ENCODE measurements at regions not wholly inside any gene's neighbourhood (a gene's known extent, or its start where the extent isn't known, plus 50 kb on each side); places are given as distances from the start of the nearest gene placed in this dataset.
"Not testable (repeated sequence)": the region's sequence is repeated elsewhere in the genome, so short reads cannot be mapped to it uniquely, and the experiment has no call there.

- DNase-seq = peak; percentile 17
- in situ Hi-C loops (cut with MboI; ENCODE audit: low pct_unique_long_range_greater_than_20kb, low sequenced_read_pairs) = not testable (repeated sequence)
Observed at GRCh38 chr2:111346018-111346930, 225.6 kb downstream of the BCL2L11 start.

GRCh38 chr2:111347695-111348094, 227.0 kb downstream of the BCL2L11 start:
- DNase-seq; in situ Hi-C loops (cut with MboI; ENCODE audit: low pct_unique_long_range_greater_than_20kb, low sequenced_read_pairs): not testable (repeated sequence)

- DNase-seq; in situ Hi-C loops (cut with MboI; ENCODE audit: low pct_unique_long_range_greater_than_20kb, low sequenced_read_pairs): not testable (repeated sequence)
Observed at GRCh38 chr2:111348316-111348715, 227.6 kb downstream of the BCL2L11 start.

GRCh38 chr2:111355022-111355817, 234.5 kb downstream of the BCL2L11 start:
- in situ Hi-C loops (cut with MboI; ENCODE audit: low pct_unique_long_range_greater_than_20kb, low sequenced_read_pairs) = not testable (repeated sequence)
- peak; percentile 37 for DNase-seq

GRCh38 chr2:111355823-111356511, 235.3 kb downstream of the BCL2L11 start:
- in situ Hi-C loops (cut with MboI; ENCODE audit: low pct_unique_long_range_greater_than_20kb, low sequenced_read_pairs); DNase-seq: not testable (repeated sequence)

- in situ Hi-C loops (cut with MboI; ENCODE audit: low pct_unique_long_range_greater_than_20kb, low sequenced_read_pairs) = not testable (repeated sequence)
- DNase-seq = peak; percentile 52
Observed at GRCh38 chr2:111356512-111357031, 235.9 kb downstream of the BCL2L11 start.

GRCh38 chr2:111365986-111366640, 245.4 kb downstream of the BCL2L11 start:
- DNase-seq = peak; percentile 81
- in situ Hi-C loops (cut with MboI; ENCODE audit: low pct_unique_long_range_greater_than_20kb, low sequenced_read_pairs) = not testable (repeated sequence)

- in situ Hi-C loops (cut with MboI; ENCODE audit: low pct_unique_long_range_greater_than_20kb, low sequenced_read_pairs); DNase-seq: not testable (repeated sequence)
Observed at GRCh38 chr2:111366641-111367029, 245.9 kb downstream of the BCL2L11 start.

GRCh38 chr2:111367080-111367479, 246.4 kb downstream of the BCL2L11 start:
- DNase-seq; in situ Hi-C loops (cut with MboI; ENCODE audit: low pct_unique_long_range_greater_than_20kb, low sequenced_read_pairs): not testable (repeated sequence)

- DNase-seq; in situ Hi-C loops (cut with MboI; ENCODE audit: low pct_unique_long_range_greater_than_20kb, low sequenced_read_pairs): not testable (repeated sequence)
Observed at GRCh38 chr2:111367871-111368270, 247.2 kb downstream of the BCL2L11 start.

- in situ Hi-C loops (cut with MboI; ENCODE audit: low pct_unique_long_range_greater_than_20kb, low sequenced_read_pairs); DNase-seq: not testable (repeated sequence)
Observed at GRCh38 chr2:111368288-111368687, 247.6 kb downstream of the BCL2L11 start.

- in situ Hi-C loops (cut with MboI; ENCODE audit: low pct_unique_long_range_greater_than_20kb, low sequenced_read_pairs) = not testable (repeated sequence)
Observed at GRCh38 chr2:111373060-111373459, 252.3 kb downstream of the BCL2L11 start.

GRCh38 chr2:111373989-111374388, 253.3 kb downstream of the BCL2L11 start:
- in situ Hi-C loops (cut with MboI; ENCODE audit: low pct_unique_long_range_greater_than_20kb, low sequenced_read_pairs) = not testable (repeated sequence)

More at GRCh38 chr2:111373060-111373459, 252.3 kb downstream of the BCL2L11 start:
- not testable (repeated sequence) for DNase-seq

GRCh38 chr2:111374734-111375133, 254.0 kb downstream of the BCL2L11 start:
- in situ Hi-C loops (cut with MboI; ENCODE audit: low pct_unique_long_range_greater_than_20kb, low sequenced_read_pairs); DNase-seq: not testable (repeated sequence)

More at GRCh38 chr2:111373989-111374388, 253.3 kb downstream of the BCL2L11 start:
- not testable (repeated sequence) for DNase-seq

- in situ Hi-C loops (cut with MboI; ENCODE audit: low pct_unique_long_range_greater_than_20kb, low sequenced_read_pairs) = not testable (repeated sequence)
- DNase-seq = peak; percentile 61
Observed at GRCh38 chr2:111375320-111375883, 254.7 kb downstream of the BCL2L11 start.

- DNase-seq; in situ Hi-C loops (cut with MboI; ENCODE audit: low pct_unique_long_range_greater_than_20kb, low sequenced_read_pairs): not testable (repeated sequence)
Observed at GRCh38 chr2:111376272-111376970, 255.7 kb downstream of the BCL2L11 start.

GRCh38 chr2:111376971-111377352, 256.2 kb downstream of the BCL2L11 start:
- in situ Hi-C loops (cut with MboI; ENCODE audit: low pct_unique_long_range_greater_than_20kb, low sequenced_read_pairs) = not testable (repeated sequence)
- peak; percentile 42 for DNase-seq
